K562 (cell line): ENCODE measurements at regions not wholly inside any gene's neighbourhood (a gene's known extent, or its start where the extent isn't known, plus 50 kb on each side); places are given as distances from the start of the nearest gene placed in this dataset.

Source experiments
- ATAC-seq: fragments of 200-7000 bp; cut with Tn5 transposase; 3 replicates; pipeline ENCODE4 v1.9.1; 2020; ENCODE audit warnings: moderate library complexity
- BruUV-seq: library from RNA; stranded (reverse); fragments of 400-500 nt; replicated peaks from 2 replicates; lab custom pipeline; 2021; lab: Mats Ljungman, UMichigan
- CTCF ChIA-PET: fragments of 300-600 bp; formaldehyde crosslinking; extraction: SDS; loops from one replicate; lab custom pipeline; 2021; ENCODE audit warnings: low intra/inter-chr PET ratio; lab: Yijun Ruan, JAX
- POLR2A ChIA-PET: fragments of 300-600, 350-650 bp; sonication (Branson Sonifier 250); formaldehyde crosslinking; extraction: SDS; loops from one replicate; lab custom pipeline; 2021; ENCODE audit warnings: antibody characterized with exemption, inconsistent platforms; lab: Yijun Ruan, JAX
- DNase-seq, 4 experiments: peaks; one replicate each; pipeline versions ENCODE4 v3.0.0 to v3.0.0-alpha.2; 2011 to 2018; ENCODE audit warnings: low spot score in 3 of 4, mixed read lengths in 3 of 4; ENCODE audit errors: extremely low read depth in 1 of 4
- FAIRE-seq: peaks from 2 replicates; lab custom pipeline; 2011; peaks lifted over from hg19 to GRCh38; lab: Jason Lieb, UNC
- H2AFZ ChIP-seq: 2 replicates; pipeline ENCODE4 v1.6.0; 2011; ENCODE audit warnings: low read depth, low read length, control low read depth, inconsistent platforms
- H3K27ac ChIP-seq: fragments of 200-600 bp; 3 replicates; pipeline ENCODE4 v1.8.0; 2011; ENCODE audit warnings: low read depth, mild to moderate bottlenecking, control low read depth, inconsistent platforms, low read length, moderate library complexity, mixed read lengths; ENCODE audit errors: extremely low read depth
- H3K27me3 ChIP-seq, 2 experiments: fragments of 300-600 bp in 1 of 2; 2 replicates in 1 of 2; 3 replicates in 1 of 2; pipeline versions ENCODE4 v1.6.0 to v1.8.0; 2011; ENCODE audit warnings: inconsistent platforms in 2 of 2, low read length in 2 of 2, mild to moderate bottlenecking in 1 of 2, mixed read lengths in 1 of 2, moderate library complexity in 1 of 2; ENCODE audit not compliant: control insufficient read depth in 2 of 2, insufficient read depth in 2 of 2
- H3K36me3 ChIP-seq: fragments of 300-600 bp; 3 replicates; pipeline ENCODE4 v1.8.0; 2011; ENCODE audit warnings: mild to moderate bottlenecking, low read length, inconsistent platforms; ENCODE audit not compliant: control insufficient read depth, insufficient read depth
- H3K4me1 ChIP-seq, 2 experiments: fragments of 200-600 bp in 1 of 2; replicated peaks in 1 of 2; 2 replicates in 1 of 2; 3 replicates in 1 of 2; pipeline versions ENCODE4 v1.5.1 to v1.8.0; 2011; ENCODE audit warnings: inconsistent platforms in 2 of 2, low read length in 2 of 2, mild to moderate bottlenecking in 1 of 2, mixed read lengths in 1 of 2, moderate library complexity in 1 of 2; ENCODE audit not compliant: control insufficient read depth in 2 of 2, insufficient read depth in 2 of 2
- H3K4me2 ChIP-seq: 2 replicates; pipeline ENCODE4 v1.6.1; 2011; ENCODE audit warnings: low read length, control low read depth, inconsistent platforms, mixed read lengths; ENCODE audit not compliant: insufficient read depth
- H3K4me3 ChIP-seq: fragments of 200-600 bp; sonication (generic), shearing (Covaris generic); 2 replicates; pipeline ENCODE4 v1.5.1; 2016; ENCODE audit warnings: control low read depth, inconsistent platforms
- H3K79me2 ChIP-seq: fragments of 200-600 bp; 3 replicates; pipeline ENCODE4 v1.8.0; 2011; ENCODE audit warnings: low read length, inconsistent platforms; ENCODE audit not compliant: control insufficient read depth, insufficient read depth
- H3K9ac ChIP-seq, 2 experiments: 2 replicates each; pipeline versions ENCODE4 v1.6.0 to v1.6.1; 2011; ENCODE audit warnings: low read depth in 2 of 2, low read length in 2 of 2, control low read depth in 1 of 2, inconsistent platforms in 1 of 2, mild to moderate bottlenecking in 1 of 2, mixed read lengths in 1 of 2; ENCODE audit not compliant: insufficient read depth in 1 of 2
- H3K9me1 ChIP-seq: one replicate; pipeline ENCODE4 v1.6.0; 2011; ENCODE audit warnings: inconsistent platforms, mild to moderate bottlenecking, low read length, moderate library complexity; ENCODE audit not compliant: control insufficient read depth, insufficient read depth
- H3K9me3 ChIP-seq: replicated peaks from 2 replicates; pipeline ENCODE4 v1.5.1; 2011; ENCODE audit warnings: low read depth, low read length, inconsistent platforms; ENCODE audit not compliant: control insufficient read depth, insufficient read depth
- H4K20me1 ChIP-seq: replicated peaks from 2 replicates; pipeline ENCODE4 v1.6.1; 2011; ENCODE audit warnings: low read length, inconsistent platforms, mixed read lengths; ENCODE audit not compliant: control insufficient read depth, insufficient read depth
- CBX3 ChIP-seq, 2 experiments: IDR thresholded peaks; 1 replicate in 1 of 2; 2 replicates in 1 of 2; pipeline ENCODE4 v1.6.1; 2012; ENCODE audit warnings: inconsistent platforms in 2 of 2, low read length in 2 of 2, borderline replicate concordance in 1 of 2, control low read depth in 1 of 2
- CHD2 ChIP-seq: IDR thresholded peaks from 2 replicates; pipeline ENCODE4 v1.6.1; 2011; ENCODE audit warnings: low read depth, low read length
- CREM ChIP-seq: IDR thresholded peaks from 2 replicates; pipeline ENCODE4 v1.6.1; 2014; ENCODE audit warnings: antibody characterized with exemption, low read depth
- FOXA3 ChIP-seq, 2 experiments: fragments of 450-650 bp in 1 of 2; sonication (generic) in 1 of 2; formaldehyde crosslinking; IDR thresholded peaks in 1 of 2; conservative IDR thresholded peaks in 1 of 2; 2 replicates each; pipeline versions ENCODE4 v1.4.0 to v1.8.0; 2020 to 2022; ENCODE audit warnings: mild to moderate bottlenecking in 2 of 2, missing genetic modification reagents in 1 of 2
- HMBOX1 ChIP-seq: sonication (generic); IDR thresholded peaks from 2 replicates; pipeline ENCODE4 v1.6.1; 2016
- L3MBTL2 ChIP-seq: fragments of 450-650 bp; IDR thresholded peaks from 2 replicates; pipeline ENCODE4 v1.6.1; 2016; ENCODE audit warnings: mild to moderate bottlenecking, moderate library complexity
- MIER1 ChIP-seq: fragments of 450-650 bp; IDR thresholded peaks from 2 replicates; pipeline ENCODE4 v1.6.1; 2016; ENCODE audit warnings: antibody characterized with exemption, mild to moderate bottlenecking, low read depth
- NFE2 ChIP-seq: IDR thresholded peaks from 2 replicates; pipeline ENCODE4 v1.6.1; 2014; ENCODE audit warnings: antibody characterized with exemption, low read depth
- NONO ChIP-seq, 2 experiments: fragments of 200-400 bp in 1 of 2; fragments of 450-650 bp in 1 of 2; formaldehyde crosslinking in 1 of 2; IDR thresholded peaks; 2 replicates each; pipeline ENCODE4 v1.6.1; 2017; ENCODE audit warnings: low read depth in 2 of 2, mild to moderate bottlenecking in 2 of 2, moderate library complexity in 2 of 2, low read length in 1 of 2
- RBM22 ChIP-seq: fragments of 200-400 bp; formaldehyde crosslinking; IDR thresholded peaks from 2 replicates; pipeline ENCODE4 v1.6.1; 2018; ENCODE audit warnings: low read length, low read depth; ENCODE audit not compliant: poor library complexity, severe bottlenecking
- ZNF347 ChIP-seq: fragments of 450-650 bp; formaldehyde crosslinking; IDR thresholded peaks from 2 replicates; pipeline ENCODE4 v1.4.0; 2020; ENCODE audit warnings: low read depth, mild to moderate bottlenecking, moderate library complexity
- ZNF583 ChIP-seq: fragments of 250-450 bp; sonication (Bioruptor Pico); IDR thresholded peaks from 2 replicates; pipeline ENCODE4 v1.4.0; 2020
- WGBS: fragments of 100-300 bp; shearing (Covaris generic); methylation state at CpG from one replicate; pipeline ENCODE4 v1.1.6; 2016; ENCODE audit warnings: low coverage, mixed read lengths; ENCODE audit not compliant: insufficient coverage; ENCODE audit errors: missing lambda C conversion rate; 5-methylcytosine and 5-hydroxymethylcytosine counted together
- in situ Hi-C: fragments of 300-500 bp; cut with MboI; formaldehyde crosslinking; loops from 4 replicates; pipeline ENCODE4 v1.15.0; 2018; ENCODE audit warnings: inconsistent platforms, mixed read lengths
- intact Hi-C: fragments of 100-400 bp; cut with micrococcal nuclease; formaldehyde crosslinking; loops from 2 replicates; pipeline ENCODE4 v1.14.2; 2022

GRCh38 chr4:56742080-56742871 is 61.2 kb upstream of the HOPX start:
- BruUV-seq: no TSS peak
- in situ Hi-C loops: no loop called here
- Histone ChIP-seq H3K79me2 (no peaks in the 10 kb centered on the region), H3K9me3 (no peaks in the 10 kb centered on the region), H3K4me1 (no peaks in the 10 kb centered on the region), H3K9ac (no peak overlapping the region), H3K27ac (no peak overlapping the region), H3K4me3 (no peak overlapping the region)
- CTCF ChIA-PET: no interaction called here
- WGBS: 0% methylated on average over 8 of the region's 8 CpGs
- ATAC-seq: no peak
- no peak for FAIRE-seq
- TF ChIP-seq CHD2 (peak; percentile 73), L3MBTL2 (peak; percentile 42; the same call in 1 of the 2 replicates), NONO (IDR thresholded peaks at IDR 0.05; ENCODE audit: low read depth in 2 of 2, low read length in 1 of 2) (no peak)
- TF ChIP-seq, all 486 proteins: peak for 2
- intact Hi-C loops: no loop called here
- H3K9me1 ChIP-seq: no peaks in the 10 kb centered on the region
- no peaks in the 10 kb centered on the region for H3K36me3 ChIP-seq
- DNase-seq: no peak
- peaks cover 0 to 14% of the 10 kb centered on the region in 2 experiments; a peak in 2 of 5 replicates for H3K27me3 ChIP-seq
- H3K4me2 ChIP-seq: no peak overlapping the region
- H2AFZ ChIP-seq: no peak overlapping the region
- POLR2A ChIA-PET: no interaction called here
- no peaks in the 10 kb centered on the region for H4K20me1 ChIP-seq

GRCh38 chr4:56741595-56741994 is 60.5 kb upstream of the HOPX start:
- Histone ChIP-seq H3K4me3 (no peak overlapping the region), H3K9me1 (no peaks in the 10 kb centered on the region), H2AFZ (no peak overlapping the region), H3K4me1 (no peaks in the 10 kb centered on the region), H3K27ac (no peak overlapping the region), H3K4me2 (no peak overlapping the region), H3K27me3 (peaks cover 0 to 11% of the 10 kb centered on the region in 2 experiments; a peak in 2 of 5 replicates), H3K79me2 (no peaks in the 10 kb centered on the region), H4K20me1 (no peaks in the 10 kb centered on the region), H3K9ac (no peak overlapping the region), H3K36me3 (no peaks in the 10 kb centered on the region), H3K9me3 (no peaks in the 10 kb centered on the region)
- intact Hi-C loops (no loop called here), in situ Hi-C loops (no loop called here)
- no peak for TF ChIP-seq FOXA3 (CRISPR knock-in tag; conservative IDR thresholded peaks at IDR 0.05 in 1 of 2, IDR thresholded peaks at IDR 0.05 in 1 of 2)
- no peak for TF ChIP-seq CBX3 (IDR thresholded peaks at IDR 0.05; ENCODE audit: borderline replicate concordance in 1 of 2, low read length in 2 of 2)
- TF ChIP-seq ZNF347 (CRISPR knock-in tag): no peak
- TF ChIP-seq RBM22: no peak
- TF ChIP-seq HMBOX1: no peak
- TF ChIP-seq CREM: no peak
- TF ChIP-seq NFE2: no peak
- no peak for TF ChIP-seq ZNF583
- no peak for TF ChIP-seq MIER1
- no TSS peak for BruUV-seq
- POLR2A ChIA-PET: no interaction called here
- ATAC-seq: no peak
- DNase-seq: no peak
- WGBS: 17% methylated on average over 1 of the region's 1 CpG
- CTCF ChIA-PET: no interaction called here
- FAIRE-seq: no peak
